Uterus (tissue), 2 donors: ENCODE measurements at regions not wholly inside any gene's neighbourhood (a gene's known extent, or its start where the extent isn't known, plus 50 kb on each side); places are given as distances from the start of the nearest gene placed in this dataset.

Source experiments
- CTCF ChIP-seq, 4 experiments: fragments of 200-600 bp in 2 of 4; fragments of 450-650 bp in 2 of 4; sonication (generic) in 2 of 4; IDR thresholded peaks; one replicate each; pipeline ENCODE4 v1.5.1; 2016 to 2019; ENCODE audit warnings: antibody characterized with exemption in 4 of 4, mild to moderate bottlenecking in 2 of 4, moderate library complexity in 1 of 4
- POLR2A ChIP-seq, 2 donors: fragments of 450-650 bp; IDR thresholded peaks; one replicate each; pipeline ENCODE4 v1.6.1; 2016; ENCODE audit warnings: antibody characterized with exemption in 2 of 2, mild to moderate bottlenecking in 1 of 2, moderate library complexity in 1 of 2

- TF ChIP-seq POLR2A (IDR thresholded peaks at IDR 0.05) (no peak), CTCF (IDR thresholded peaks at IDR 0.05) (no peak)
Measured at GRCh38 chr1:34610063-34610462, 144.8 kb upstream of the GJB5 start.
